ENCODE measurements at regions not wholly inside any gene's neighbourhood (a gene's known extent, or its start where the extent isn't known, plus 50 kb on each side); places are given as distances from the start of the nearest gene placed in this dataset.

GRCh38 chr9:650362-650761 is 191.1 kb upstream of the DMRT1 start:
- H3K9ac ChIP-seq (ENCODE audit: insufficient read depth, low read length), result no peak overlapping the region
- H3K79me2 ChIP-seq (ENCODE audit: control insufficient read depth, insufficient read depth, low read length), result no peaks in the 10 kb centered on the region
- H3K9me3 ChIP-seq (ENCODE audit: control insufficient read depth, insufficient read depth, low read depth, low read length), result no peaks in the 10 kb centered on the region
- H3K27me3 ChIP-seq (ENCODE audit: control insufficient read depth, insufficient read depth, low read length), result no peaks in the 10 kb centered on the region
- DNase-seq (ENCODE audit: low read depth in 2 of 2), result peak in 1 of 2 donors; percentile 19
- peak overlapping the region; percentile 90 for H2AFZ ChIP-seq (ENCODE audit: low read length)
- peak overlapping the region in 2 of 4 experiments; percentile 12 to 23 for H3K4me3 ChIP-seq (replicated peaks in 1 of 4; ENCODE audit: control extremely low read depth in 1 of 4, insufficient read depth in 1 of 4, low read depth in 3 of 4, low read length in 4 of 4)
- H3K4me2 ChIP-seq (ENCODE audit: extremely low read depth, insufficient read depth, low read length), result peak overlapping the region; percentile 83
- H3K27ac ChIP-seq (ENCODE audit: insufficient read depth, low read length), result no peak overlapping the region
- no peaks in the 10 kb centered on the region for H3K36me3 ChIP-seq (ENCODE audit: control insufficient read depth, insufficient read depth, low read length)
- H4K20me1 ChIP-seq (ENCODE audit: control insufficient read depth, extremely low read depth, insufficient read depth, low read length), result no peaks in the 10 kb centered on the region
- TF ChIP-seq EZH2 (IDR thresholded peaks at IDR 0.05; ENCODE audit: low read length, missing control alignments) (no peak), CTCF (conservative IDR thresholded peaks at IDR 0.05 in 1 of 2, IDR thresholded peaks at IDR 0.05 in 1 of 2; ENCODE audit: low read depth in 1 of 2, low read length in 2 of 2) (no peak)
- H3K4me1 ChIP-seq (ENCODE audit: control insufficient read depth, extremely low read depth, insufficient read depth, low read length), result no peaks in the 10 kb centered on the region

GRCh38 chr9:651371-651770 is 190.1 kb upstream of the DMRT1 start:
- Histone ChIP-seq H2AFZ (ENCODE audit: low read length) (peak overlapping the region; percentile 31), H3K4me2 (ENCODE audit: extremely low read depth, insufficient read depth, low read length) (no peak overlapping the region)
- no peak for TF ChIP-seq CTCF (conservative IDR thresholded peaks at IDR 0.05 in 1 of 2, IDR thresholded peaks at IDR 0.05 in 1 of 2; ENCODE audit: low read depth in 1 of 2, low read length in 2 of 2)
- no peak for TF ChIP-seq EZH2 (IDR thresholded peaks at IDR 0.05; ENCODE audit: low read length, missing control alignments)

GRCh38 chr9:652914-653313 is 188.6 kb upstream of the DMRT1 start:
- H3K9me3 ChIP-seq (ENCODE audit: control insufficient read depth, insufficient read depth, low read depth, low read length), result no peaks in the 10 kb centered on the region
- no peaks in the 10 kb centered on the region for H4K20me1 ChIP-seq (ENCODE audit: control insufficient read depth, extremely low read depth, insufficient read depth, low read length)
- no peak overlapping the region for H3K4me3 ChIP-seq (replicated peaks in 1 of 4; ENCODE audit: control extremely low read depth in 1 of 4, insufficient read depth in 1 of 4, low read depth in 3 of 4, low read length in 4 of 4)
- no peak overlapping the region for H3K4me2 ChIP-seq (ENCODE audit: extremely low read depth, insufficient read depth, low read length)
- TF ChIP-seq EZH2 (IDR thresholded peaks at IDR 0.05; ENCODE audit: low read length, missing control alignments), result no peak
- no peak for TF ChIP-seq CTCF (conservative IDR thresholded peaks at IDR 0.05 in 1 of 2, IDR thresholded peaks at IDR 0.05 in 1 of 2; ENCODE audit: low read depth in 1 of 2, low read length in 2 of 2)
- no peaks in the 10 kb centered on the region for H3K36me3 ChIP-seq (ENCODE audit: control insufficient read depth, insufficient read depth, low read length)
- no peaks in the 10 kb centered on the region for H3K79me2 ChIP-seq (ENCODE audit: control insufficient read depth, insufficient read depth, low read length)
- H2AFZ ChIP-seq (ENCODE audit: low read length), result no peak overlapping the region
- no peaks in the 10 kb centered on the region for H3K27me3 ChIP-seq (ENCODE audit: control insufficient read depth, insufficient read depth, low read length)
- DNase-seq (ENCODE audit: low read depth in 2 of 2), result peak in 1 of 2 donors; percentile 34
- H3K9ac ChIP-seq (ENCODE audit: insufficient read depth, low read length), result no peak overlapping the region
- no peak overlapping the region for H3K27ac ChIP-seq (ENCODE audit: insufficient read depth, low read length)
- H3K4me1 ChIP-seq (ENCODE audit: control insufficient read depth, extremely low read depth, insufficient read depth, low read length), result peaks cover 3% of the 10 kb centered on the region

More at GRCh38 chr9:651371-651770, 190.1 kb upstream of the DMRT1 start:
- no peaks in the 10 kb centered on the region for H3K79me2 ChIP-seq (ENCODE audit: control insufficient read depth, insufficient read depth, low read length)
- no peaks in the 10 kb centered on the region for H4K20me1 ChIP-seq (ENCODE audit: control insufficient read depth, extremely low read depth, insufficient read depth, low read length)
- H3K36me3 ChIP-seq (ENCODE audit: control insufficient read depth, insufficient read depth, low read length), result no peaks in the 10 kb centered on the region
- H3K4me1 ChIP-seq (ENCODE audit: control insufficient read depth, extremely low read depth, insufficient read depth, low read length), result peaks cover 2% of the 10 kb centered on the region
- H3K9ac ChIP-seq (ENCODE audit: insufficient read depth, low read length), result no peak overlapping the region
- no peak for DNase-seq (ENCODE audit: low read depth in 2 of 2)
- no peak overlapping the region for H3K27ac ChIP-seq (ENCODE audit: insufficient read depth, low read length)
- no peak overlapping the region for H3K4me3 ChIP-seq (replicated peaks in 1 of 4; ENCODE audit: control extremely low read depth in 1 of 4, insufficient read depth in 1 of 4, low read depth in 3 of 4, low read length in 4 of 4)
- no peaks in the 10 kb centered on the region for H3K9me3 ChIP-seq (ENCODE audit: control insufficient read depth, insufficient read depth, low read depth, low read length)
- no peaks in the 10 kb centered on the region for H3K27me3 ChIP-seq (ENCODE audit: control insufficient read depth, insufficient read depth, low read length)

All from fibroblast of lung (primary cell).